ENCODE measurements at regions not wholly inside any gene's neighbourhood (a gene's known extent, or its start where the extent isn't known, plus 50 kb on each side); places are given as distances from the start of the nearest gene placed in this dataset.

GRCh38 chr3:96200897-96201296, 613.5 kb upstream of the EPHA6 start:
- ChIA-PET CTCF (no interaction called here), POLR2A (no interaction called here)
- H3K9me1 ChIP-seq (replicated peaks; ENCODE audit: control insufficient read depth, extremely low read depth, insufficient read depth, low read length) = no peaks in the 10 kb centered on the region
- H3K9ac ChIP-seq (replicated peaks; ENCODE audit: extremely low read depth, insufficient read depth, low read length) = no peak overlapping the region
- FAIRE-seq = no peak
- no peaks in the 10 kb centered on the region for H3K9me3 ChIP-seq (replicated peaks; ENCODE audit: control insufficient read depth, insufficient read depth, low read length)
- H3K79me2 ChIP-seq (ENCODE audit: control insufficient read depth, insufficient read depth, low read length) = no peaks in the 10 kb centered on the region
- H3K4me2 ChIP-seq (ENCODE audit: insufficient read depth, low read length) = no peak overlapping the region
- no peak overlapping the region for H2AFZ ChIP-seq (ENCODE audit: low read depth, low read length)
- no peaks in the 10 kb centered on the region for H3K36me3 ChIP-seq (ENCODE audit: control insufficient read depth in 2 of 2, extremely low read depth in 1 of 2, insufficient read depth in 2 of 2, low read length in 2 of 2)
- BruUV-seq (replicated peaks) = no TSS peak
- H3K27me3 ChIP-seq (ENCODE audit: control insufficient read depth in 2 of 2, insufficient read depth in 2 of 2, low read length in 2 of 2) = no peaks in the 10 kb centered on the region
- TF ChIP-seq POLR2AphosphoS5 (IDR thresholded peaks at IDR 0.05; ENCODE audit: insufficient read depth, low read depth, low read length) (no peak), CTCF (IDR thresholded peaks at IDR 0.05; ENCODE audit: extremely low read depth in 1 of 2, insufficient read depth in 1 of 2, low read depth in 1 of 2, low read length in 2 of 2) (no peak), POLR2A (IDR thresholded peaks at IDR 0.05; ENCODE audit: low read depth, low read length) (no peak), GATA2 (IDR thresholded peaks at IDR 0.05; ENCODE audit: insufficient read depth, insufficient read length, low read depth, low read length) (no peak), FOS (IDR thresholded peaks at IDR 0.05; ENCODE audit: borderline replicate concordance, insufficient read depth, low read length) (no peak), MAX (IDR thresholded peaks at IDR 0.05; ENCODE audit: insufficient read depth, insufficient read length) (no peak), JUN (IDR thresholded peaks at IDR 0.05; ENCODE audit: borderline replicate concordance, insufficient read depth, insufficient read length, low read depth) (no peak), MYC (IDR thresholded peaks at IDR 0.05; ENCODE audit: low read depth, low read length) (no peak), EZH2 (IDR thresholded peaks at IDR 0.05; ENCODE audit: borderline replicate concordance, low read depth, low read length, severe bottlenecking) (no peak)
- intact Hi-C loops (cut with micrococcal nuclease) = no loop called here
- no peak overlapping the region for H3K27ac ChIP-seq (ENCODE audit: insufficient read depth, low read depth, low read length)
- no peak for DNase-seq (ENCODE audit: low read depth, low spot score)
- H3K4me1 ChIP-seq (ENCODE audit: control insufficient read depth, extremely low read depth, insufficient read depth, low read length) = no peaks in the 10 kb centered on the region
- no peak overlapping the region for H3K4me3 ChIP-seq (replicated peaks in 1 of 3; ENCODE audit: insufficient read depth in 1 of 3, low read depth in 1 of 3, low read length in 3 of 3)
- H4K20me1 ChIP-seq (replicated peaks; ENCODE audit: control insufficient read depth, extremely low read depth, insufficient read depth, low read length) = no peaks in the 10 kb centered on the region
- dilution Hi-C loops (cut with MboI; ENCODE audit: extremely low pct_ligation_motif_present, low sequenced_read_pairs) = no loop called here

Measured in endothelial cell of umbilical vein (primary cell).